Stimulated activated CD4-positive, alpha-beta T cell treated with anti-CD3 and anti-CD28 coated beads, Interleukin-1b, Interleukin-23, amount 100 ng/mL, for 48 hours (primary cell): ENCODE measurements at regions not wholly inside any gene's neighbourhood (a gene's known extent, or its start where the extent isn't known, plus 50 kb on each side); places are given as distances from the start of the nearest gene placed in this dataset.
"Not testable (repeated sequence)": the region's sequence is repeated elsewhere in the genome, so short reads cannot be mapped to it uniquely, and the experiment has no call there.

Experiments
- DNase-seq: peaks from one replicate; pipeline ENCODE4 v3.0.0-alpha.2; 2020

GRCh38 chr7:131957338-131958020 lies 401.1 kb upstream of the PODXL start:
- no peak for DNase-seq

DNA sequence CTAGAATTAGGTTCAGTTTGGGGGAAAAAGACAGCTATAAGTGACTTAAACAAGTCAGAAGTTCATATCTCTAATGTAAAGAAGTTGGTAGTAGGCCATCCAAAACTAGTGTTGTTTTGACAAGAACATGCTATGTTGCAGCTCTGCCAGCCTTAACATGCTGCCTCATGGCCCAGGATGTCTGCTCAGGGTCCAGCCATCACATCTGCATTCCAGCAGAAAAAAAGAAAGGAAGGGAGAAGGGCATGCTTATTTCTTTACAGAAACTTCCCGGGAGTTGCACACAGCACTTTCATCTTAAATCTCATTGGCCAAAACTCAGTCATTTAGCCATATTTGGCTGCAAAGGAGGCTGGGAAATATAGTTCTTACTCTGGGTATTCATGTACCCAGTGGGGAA lies 400.4 kb upstream of the PODXL start:
- no peak for DNase-seq

GRCh38 chr7:131955679-131956078 lies 399.3 kb upstream of the PODXL start:
- no peak for DNase-seq

GRCh38 chr7:131953184-131953583 lies 396.8 kb upstream of the PODXL start:
- DNase-seq, result no peak

DNA sequence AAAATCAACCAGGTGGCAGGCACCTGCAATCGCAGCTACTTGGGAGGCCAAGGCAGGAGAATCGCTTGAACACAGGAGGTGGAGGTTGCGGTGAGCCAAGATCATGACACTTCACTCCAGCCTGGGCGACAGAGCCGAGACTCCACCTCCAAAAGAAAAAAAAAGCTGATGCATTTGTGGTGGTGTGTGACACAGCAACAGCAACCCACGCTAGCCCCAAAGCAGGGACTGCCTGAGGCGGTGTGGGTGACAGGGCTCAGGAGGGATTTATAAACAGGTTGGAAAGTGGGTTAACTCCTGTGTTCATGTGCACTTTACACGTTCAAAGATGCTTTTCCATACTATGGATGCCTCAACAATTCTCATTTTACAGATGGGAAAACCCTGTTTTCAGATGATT lies 395.9 kb upstream of the PODXL start:
- DNase-seq, result no peak

DNA sequence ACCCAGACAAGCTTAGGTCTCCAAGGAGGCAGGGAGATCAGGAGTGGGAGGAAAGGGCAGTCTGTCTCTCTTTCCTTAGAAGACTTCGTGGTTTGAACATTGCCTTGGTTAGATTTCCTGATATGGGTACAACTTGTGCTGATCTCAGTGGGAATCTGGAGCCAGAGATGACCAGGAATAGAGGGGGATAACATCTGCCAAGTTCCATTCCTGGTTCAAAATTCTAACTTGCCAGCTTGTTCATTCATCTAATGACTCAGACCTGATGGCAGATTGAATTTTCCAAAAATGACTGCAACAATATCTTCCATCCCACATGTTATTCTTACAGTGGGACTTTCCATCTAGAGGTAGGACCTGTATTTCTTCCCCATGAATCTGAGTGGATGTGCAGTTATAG lies 394.3 kb upstream of the PODXL start:
- no peak for DNase-seq

- DNase-seq, result no peak
Observed at GRCh38 chr7:131949659-131950058, 393.2 kb upstream of the PODXL start.

GRCh38 chr7:131948434-131949053 lies 392.1 kb upstream of the PODXL start:
- DNase-seq, result no peak

GRCh38 chr7:131947661-131948060 lies 391.2 kb upstream of the PODXL start:
- DNase-seq, result no peak

GRCh38 chr7:131945957-131946544 lies 389.6 kb upstream of the PODXL start:
- no peak for DNase-seq

- DNase-seq, result peak; percentile 27
Observed at GRCh38 chr7:131945313-131945911, 389.0 kb upstream of the PODXL start.

DNA sequence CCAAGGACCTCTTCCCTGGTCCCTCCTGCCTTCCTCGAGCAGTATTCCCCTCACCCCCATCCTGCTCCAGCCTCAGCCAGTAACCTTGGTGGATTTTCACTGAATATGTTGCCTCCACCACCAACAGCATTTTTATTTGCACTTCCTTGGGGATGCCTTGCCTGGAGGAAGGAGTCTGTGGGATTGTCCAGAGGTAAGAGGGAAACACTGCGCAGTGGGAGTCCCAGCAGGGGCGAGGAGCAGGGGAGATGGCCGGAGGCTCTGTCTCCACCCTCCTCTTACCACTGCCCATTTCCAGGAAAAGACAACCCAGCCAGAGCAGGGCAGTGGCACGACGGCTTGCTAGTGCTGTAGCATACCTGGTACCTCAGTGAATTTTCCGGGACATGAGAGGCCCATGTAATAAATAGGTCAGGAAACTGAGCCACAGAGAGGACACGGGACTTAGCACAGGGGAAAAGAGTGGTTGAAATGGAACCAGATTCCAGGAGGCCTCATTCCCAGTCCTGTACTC lies 388.2 kb upstream of the PODXL start:
- no peak for DNase-seq

- DNase-seq, result no peak
Observed at GRCh38 chr7:131943646-131944045, 387.2 kb upstream of the PODXL start.

DNA sequence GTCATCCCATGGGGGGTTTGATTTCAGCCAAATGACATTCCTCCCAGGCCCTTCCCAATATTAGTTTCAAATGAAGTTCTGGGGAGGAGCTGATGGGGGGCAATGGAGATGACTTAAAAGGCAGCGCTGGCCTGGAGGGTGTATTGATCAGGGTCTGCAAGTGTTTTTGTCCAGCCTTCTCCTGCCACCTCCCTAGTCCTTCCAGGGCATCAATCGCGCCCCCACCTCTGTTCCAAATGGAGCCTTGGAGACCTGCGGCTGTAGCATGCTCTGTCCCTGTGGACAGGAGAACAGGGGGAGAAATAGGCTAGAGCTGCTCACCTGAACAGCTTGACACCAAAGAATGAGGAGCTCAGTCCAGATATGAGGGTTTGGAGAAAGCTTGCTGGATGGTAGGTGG lies 386.8 kb upstream of the PODXL start:
- no peak for DNase-seq

DNA sequence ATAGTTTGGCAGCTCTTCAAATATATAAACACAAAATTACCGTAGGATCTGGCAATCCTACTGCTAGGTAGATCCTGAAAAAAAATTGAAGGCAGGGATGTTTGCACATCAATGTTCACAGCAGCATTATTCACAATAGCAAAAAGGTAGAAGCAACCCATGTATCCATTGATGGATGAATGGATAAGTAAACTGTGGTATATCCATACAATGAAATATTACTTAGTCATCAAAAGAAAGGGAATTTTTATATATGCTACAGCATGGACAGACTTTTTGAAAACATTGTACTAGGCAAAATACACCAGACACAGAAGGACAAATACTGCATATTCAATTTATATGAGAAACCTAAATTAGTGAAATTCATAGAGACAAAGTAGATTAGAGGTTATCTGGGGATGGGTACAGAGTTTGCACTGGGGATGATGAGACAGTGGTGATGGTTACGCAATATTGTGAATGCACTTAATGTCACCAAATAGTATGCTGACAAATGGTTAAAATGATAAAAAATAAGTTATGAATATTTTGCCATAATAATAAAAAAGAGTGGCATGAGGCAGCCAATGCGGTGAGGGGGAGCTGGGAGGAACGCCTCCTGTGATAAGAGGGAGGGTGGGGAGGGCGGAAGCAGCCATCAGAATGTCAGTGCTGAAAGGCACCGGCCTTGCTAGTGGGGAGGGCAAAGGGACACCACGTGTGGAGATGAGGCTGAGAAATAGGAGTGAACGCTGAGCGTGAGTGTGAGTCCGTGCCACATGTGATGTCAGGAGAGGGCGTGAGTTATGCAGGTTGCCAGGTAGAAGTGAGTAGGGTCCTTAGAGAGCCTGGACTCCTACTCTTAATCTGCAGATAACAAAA lies 386.1 kb upstream of the PODXL start:
- no peak for DNase-seq

- DNase-seq, result no peak
Observed at GRCh38 chr7:131941291-131941690, 384.9 kb upstream of the PODXL start.

DNA sequence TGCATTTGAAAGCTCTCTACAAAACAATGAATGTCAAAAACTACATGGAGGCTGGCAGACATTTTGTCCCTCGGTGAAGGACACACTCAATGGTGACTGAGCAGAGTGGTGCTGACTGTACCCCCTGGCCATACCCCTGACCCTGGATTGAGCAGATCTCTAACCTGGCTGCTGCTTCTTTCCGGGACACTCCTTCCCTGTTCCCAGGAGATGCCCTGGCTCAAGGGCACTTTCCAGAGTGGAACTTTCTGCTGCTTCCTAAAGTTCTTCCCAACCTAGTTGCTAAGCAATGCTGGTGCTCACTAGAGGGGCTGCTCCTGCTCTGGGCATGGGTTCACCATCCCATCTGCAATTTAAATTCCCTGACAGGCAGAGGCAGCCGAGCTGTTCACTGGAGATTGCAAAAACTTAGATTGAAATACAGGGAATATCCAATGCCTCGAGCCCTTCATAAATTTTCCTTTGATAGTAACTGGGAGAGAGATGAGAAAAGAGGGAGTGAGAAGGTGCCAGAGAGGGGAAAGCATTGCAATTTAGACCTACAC lies 384.3 kb upstream of the PODXL start:
- no peak for DNase-seq

GRCh38 chr7:131938788-131939187 lies 382.4 kb upstream of the PODXL start:
- not testable (repeated sequence) for DNase-seq

- DNase-seq, result no peak
Observed at GRCh38 chr7:131937868-131938267, 381.4 kb upstream of the PODXL start.

- DNase-seq, result no peak
Observed at GRCh38 chr7:131935180-131935579, 378.8 kb upstream of the PODXL start.

- DNase-seq, result no peak
Observed at GRCh38 chr7:131934452-131934851, 378.0 kb upstream of the PODXL start.

DNA sequence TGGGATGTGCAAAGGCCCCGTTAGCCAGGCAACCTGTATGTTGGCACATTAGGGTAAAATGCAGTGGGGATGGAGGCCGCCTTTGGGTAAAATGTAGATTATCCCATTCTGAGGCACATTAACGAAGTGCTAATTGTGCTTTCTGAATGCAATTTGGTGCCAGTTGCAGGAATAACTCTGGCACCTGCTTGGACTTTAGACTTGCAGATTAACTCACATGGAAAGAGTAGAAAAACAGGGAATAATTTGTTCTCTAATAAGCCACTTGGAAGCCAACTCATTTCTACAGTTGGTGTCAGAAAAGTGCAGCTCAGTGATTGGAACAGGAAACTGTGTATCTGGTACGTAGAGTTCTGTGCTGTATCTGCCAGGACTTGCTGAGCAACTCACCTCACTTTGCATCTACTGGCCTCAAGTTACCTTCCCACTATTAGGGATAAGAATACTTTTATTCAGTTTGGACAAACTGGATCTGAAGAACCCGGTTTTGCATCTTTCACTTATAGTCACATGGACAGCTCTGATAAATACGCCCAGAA lies 377.4 kb upstream of the PODXL start:
- no peak for DNase-seq
